ENCODE measurements at regions not wholly inside any gene's neighbourhood (a gene's known extent, or its start where the extent isn't known, plus 50 kb on each side); places are given as distances from the start of the nearest gene placed in this dataset.

GRCh38 chr4:77473509-77473908, 132.1 kb upstream of the CXCL13 start:
- TF ChIP-seq, protein P1, sequence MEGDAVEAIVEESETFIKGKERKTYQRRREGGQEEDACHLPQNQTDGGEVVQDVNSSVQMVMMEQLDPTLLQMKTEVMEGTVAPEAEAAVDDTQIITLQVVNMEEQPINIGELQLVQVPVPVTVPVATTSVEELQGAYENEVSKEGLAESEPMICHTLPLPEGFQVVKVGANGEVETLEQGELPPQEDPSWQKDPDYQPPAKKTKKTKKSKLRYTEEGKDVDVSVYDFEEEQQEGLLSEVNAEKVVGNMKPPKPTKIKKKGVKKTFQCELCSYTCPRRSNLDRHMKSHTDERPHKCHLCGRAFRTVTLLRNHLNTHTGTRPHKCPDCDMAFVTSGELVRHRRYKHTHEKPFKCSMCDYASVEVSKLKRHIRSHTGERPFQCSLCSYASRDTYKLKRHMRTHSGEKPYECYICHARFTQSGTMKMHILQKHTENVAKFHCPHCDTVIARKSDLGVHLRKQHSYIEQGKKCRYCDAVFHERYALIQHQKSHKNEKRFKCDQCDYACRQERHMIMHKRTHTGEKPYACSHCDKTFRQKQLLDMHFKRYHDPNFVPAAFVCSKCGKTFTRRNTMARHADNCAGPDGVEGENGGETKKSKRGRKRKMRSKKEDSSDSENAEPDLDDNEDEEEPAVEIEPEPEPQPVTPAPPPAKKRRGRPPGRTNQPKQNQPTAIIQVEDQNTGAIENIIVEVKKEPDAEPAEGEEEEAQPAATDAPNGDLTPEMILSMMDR (IDR thresholded peaks at IDR 0.05 in 8 of 11, conservative IDR thresholded peaks at IDR 0.05 in 3 of 11), result peak in 2 of 11 experiments; percentile 13 to 14
- no peak for TF ChIP-seq POLR2AphosphoS5 (IDR thresholded peaks at IDR 0.05)

Measured in spleen (tissue), 7 donors.